B cell (primary cell): ENCODE measurements at regions not wholly inside any gene's neighbourhood (a gene's known extent, or its start where the extent isn't known, plus 50 kb on each side); places are given as distances from the start of the nearest gene placed in this dataset.

Experiments
- ATAC-seq: fragments of 200-7000 bp; cut with Tn5 transposase; one replicate; pipeline ENCODE4 v1.10.0; 2021; ENCODE audit warnings: low read depth, mild to moderate bottlenecking, moderate number of reproducible peaks, moderate library complexity
- CTCF ChIA-PET: fragments of 350-600 bp; sonication (Branson Sonifier 250); formaldehyde crosslinking; loops from one replicate; lab custom pipeline; 2021; ENCODE audit warnings: antibody characterized with exemption, inconsistent platforms; lab: Charles Lee
- POLR2A ChIA-PET: fragments of 350-600 bp; sonication (Branson Sonifier 250); formaldehyde crosslinking; loops from one replicate; lab custom pipeline; 2021; ENCODE audit warnings: antibody characterized with exemption; lab: Charles Lee
- DNase-seq: peaks from one replicate; pipeline ENCODE4 v3.0.0; 2013
- H2AFZ ChIP-seq: 2 replicates; pipeline ENCODE4 v1.6.1; 2012; ENCODE audit warnings: mild to moderate bottlenecking, low read depth, low read length; ENCODE audit not compliant: insufficient read depth, poor library complexity, severe bottlenecking
- H3K27ac ChIP-seq, 2 donors: 1 replicate in 1 of 2; 2 replicates in 1 of 2; pipeline ENCODE4 v1.5.1; 2012 to 2013; ENCODE audit warnings: low read length in 2 of 2, mild to moderate bottlenecking in 2 of 2, moderate library complexity in 1 of 2
- H3K27me3 ChIP-seq, 4 experiments: fragments of 200-600 bp in 1 of 4; sonication (generic) in 1 of 4; replicated peaks in 1 of 4; 1 replicate in 2 of 4; 2 replicates in 2 of 4; pipeline versions ENCODE4 v1.6.1 to v1.7.0; 2013 to 2016; ENCODE audit warnings: low read length in 3 of 4, mild to moderate bottlenecking in 2 of 4, mixed read lengths in 1 of 4, moderate library complexity in 1 of 4; ENCODE audit not compliant: insufficient read depth in 4 of 4, control insufficient read depth in 3 of 4; ENCODE audit errors: control extremely low read depth in 1 of 4
- H3K36me3 ChIP-seq, 2 experiments: replicated peaks in 1 of 2; 1 replicate in 1 of 2; 2 replicates in 1 of 2; pipeline versions ENCODE4 v1.6.1 to v1.7.1; 2013; ENCODE audit warnings: low read length in 1 of 2; ENCODE audit not compliant: insufficient read depth in 2 of 2, control insufficient read depth in 1 of 2; ENCODE audit errors: control extremely low read depth in 1 of 2, extremely low read depth in 1 of 2
- H3K4me1 ChIP-seq, 2 donors: fragments of 200-600 bp in 1 of 2; sonication (generic) in 1 of 2; 1 replicate in 1 of 2; 2 replicates in 1 of 2; pipeline versions ENCODE4 v1.5.1 to v1.6.1; 2013 to 2017; ENCODE audit warnings: low read length in 2 of 2; ENCODE audit not compliant: control insufficient read depth in 2 of 2, insufficient read depth in 2 of 2
- H3K4me2 ChIP-seq: replicated peaks from 2 replicates; pipeline ENCODE3; 2012; ENCODE audit warnings: mild to moderate bottlenecking, low read depth, low read length; ENCODE audit not compliant: poor library complexity, severe bottlenecking
- H3K4me3 ChIP-seq, 5 experiments: fragments of 200-600 bp in 1 of 5; sonication (generic) in 1 of 5; 1 replicate in 3 of 5; 2 replicates in 2 of 5; pipeline versions ENCODE4 v1.5.1 to v1.7.0; 2011 to 2016; ENCODE audit warnings: low read length in 4 of 5, mild to moderate bottlenecking in 4 of 5, low read depth in 2 of 5, control low read depth in 1 of 5, moderate library complexity in 1 of 5; ENCODE audit not compliant: insufficient read depth in 1 of 5; ENCODE audit errors: control extremely low read depth in 1 of 5, extremely low read depth in 1 of 5
- H3K79me2 ChIP-seq: fragments of 200-600 bp; sonication (generic); one replicate; pipeline ENCODE4 v1.6.0; 2016; ENCODE audit warnings: low read length; ENCODE audit not compliant: control insufficient read depth, insufficient read depth
- H3K9ac ChIP-seq: fragments of 200-600 bp; sonication (generic); 2 replicates; pipeline ENCODE4 v1.6.1; 2017; ENCODE audit warnings: mild to moderate bottlenecking, low read length, moderate library complexity
- H3K9me3 ChIP-seq, 3 donors: one replicate each; pipeline versions ENCODE4 v1.6.1 to v1.7.1; 2013; ENCODE audit warnings: low read length in 2 of 3; ENCODE audit not compliant: control insufficient read depth in 2 of 3, insufficient read depth in 1 of 3; ENCODE audit errors: control extremely low read depth in 1 of 3
- H4K20me1 ChIP-seq: 2 replicates; pipeline ENCODE4 v1.6.0; 2012; ENCODE audit warnings: mild to moderate bottlenecking, low read length; ENCODE audit not compliant: insufficient read depth, control insufficient read depth, poor library complexity, severe bottlenecking
- H3K27ac Mint-ChIP-seq: one replicate; pipeline ENCODE4 v1.8.0; 2021; ENCODE audit warnings: mixed read lengths
- H3K27me3 Mint-ChIP-seq: one replicate; pipeline ENCODE4 v1.8.0; 2021; ENCODE audit warnings: mixed read lengths
- H3K4me1 Mint-ChIP-seq: one replicate; pipeline ENCODE4 v1.8.0; 2021; ENCODE audit warnings: mixed read lengths
- H3K4me3 Mint-ChIP-seq: one replicate; pipeline ENCODE4 v1.8.0; 2021; ENCODE audit warnings: mixed read lengths
- H3K9me3 Mint-ChIP-seq: one replicate; pipeline ENCODE4 v1.8.0; 2022; ENCODE audit warnings: mixed read lengths; ENCODE audit not compliant: insufficient read depth
- EZH2 ChIP-seq: IDR thresholded peaks from 2 replicates; pipeline ENCODE4 v1.6.1; 2012; ENCODE audit warnings: borderline replicate concordance, low read depth, mild to moderate bottlenecking, moderate library complexity, low read length; ENCODE audit not compliant: insufficient read depth, poor library complexity, severe bottlenecking
- WGBS: methylation state at CpG from one replicate; pipeline ENCODE4 v1.1.5; 2013; ENCODE audit warnings: missing lambda C conversion rate; ENCODE audit not compliant: insufficient coverage; 5-methylcytosine and 5-hydroxymethylcytosine counted together
- intact Hi-C: fragments of 100-400 bp; cut with micrococcal nuclease; formaldehyde crosslinking; loops from one replicate; pipeline ENCODE4 v1.10.0; 2022
- TF ChIP-seq, protein P1 (sequence below): fragments of 200-600 bp; IDR thresholded peaks from one replicate; pipeline ENCODE4 v1.8.0; 2022; ENCODE audit warnings: antibody characterized with exemption, mild to moderate bottlenecking

GRCh38 chr5:12017007-12017406 is 112.8 kb upstream of the CTNND2 start:
- H3K9me3 ChIP-seq, result peaks cover 0 to 6% (median 0%) of the 10 kb centered on the region in 3 donors
- Mint-ChIP-seq H3K4me3 (no peak overlapping the region), H3K27me3 (no peaks in the 10 kb centered on the region), H3K9me3 (no peaks in the 10 kb centered on the region), H3K27ac (no peak overlapping the region), H3K4me1 (no peaks in the 10 kb centered on the region)
- H4K20me1 ChIP-seq, result no peaks in the 10 kb centered on the region
- H3K27me3 ChIP-seq, result no peaks in the 10 kb centered on the region
- H3K4me2 ChIP-seq, result no peak overlapping the region
- DNase-seq (no peak), ATAC-seq (no peak)
- no peaks in the 10 kb centered on the region for H3K4me1 ChIP-seq
- H3K79me2 ChIP-seq, result no peaks in the 10 kb centered on the region
- no peak overlapping the region for H3K27ac ChIP-seq
- WGBS, result 79% methylated on average over 10 of the region's 10 CpGs
- no peak overlapping the region for H2AFZ ChIP-seq
- no peak overlapping the region for H3K9ac ChIP-seq
- intact Hi-C loops, result no loop called here
- ChIA-PET POLR2A (no interaction called here), CTCF (no interaction called here)
- no peak for TF ChIP-seq EZH2
- TF ChIP-seq, protein P1, sequence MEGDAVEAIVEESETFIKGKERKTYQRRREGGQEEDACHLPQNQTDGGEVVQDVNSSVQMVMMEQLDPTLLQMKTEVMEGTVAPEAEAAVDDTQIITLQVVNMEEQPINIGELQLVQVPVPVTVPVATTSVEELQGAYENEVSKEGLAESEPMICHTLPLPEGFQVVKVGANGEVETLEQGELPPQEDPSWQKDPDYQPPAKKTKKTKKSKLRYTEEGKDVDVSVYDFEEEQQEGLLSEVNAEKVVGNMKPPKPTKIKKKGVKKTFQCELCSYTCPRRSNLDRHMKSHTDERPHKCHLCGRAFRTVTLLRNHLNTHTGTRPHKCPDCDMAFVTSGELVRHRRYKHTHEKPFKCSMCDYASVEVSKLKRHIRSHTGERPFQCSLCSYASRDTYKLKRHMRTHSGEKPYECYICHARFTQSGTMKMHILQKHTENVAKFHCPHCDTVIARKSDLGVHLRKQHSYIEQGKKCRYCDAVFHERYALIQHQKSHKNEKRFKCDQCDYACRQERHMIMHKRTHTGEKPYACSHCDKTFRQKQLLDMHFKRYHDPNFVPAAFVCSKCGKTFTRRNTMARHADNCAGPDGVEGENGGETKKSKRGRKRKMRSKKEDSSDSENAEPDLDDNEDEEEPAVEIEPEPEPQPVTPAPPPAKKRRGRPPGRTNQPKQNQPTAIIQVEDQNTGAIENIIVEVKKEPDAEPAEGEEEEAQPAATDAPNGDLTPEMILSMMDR, result no peak
- H3K4me3 ChIP-seq, result no peak overlapping the region
- H3K36me3 ChIP-seq, result no peaks in the 10 kb centered on the region

GRCh38 chr5:12016159-12016746 is 112.0 kb upstream of the CTNND2 start:
- 91% methylated on average over 4 of the region's 7 CpGs for WGBS
- POLR2A ChIA-PET, result no interaction called here
- H3K9me3 ChIP-seq, result peaks cover 0 to 6% (median 0%) of the 10 kb centered on the region in 3 donors
- Mint-ChIP-seq H3K27ac (no peak overlapping the region), H3K4me1 (no peaks in the 10 kb centered on the region), H3K27me3 (no peaks in the 10 kb centered on the region), H3K4me3 (no peak overlapping the region), H3K9me3 (no peaks in the 10 kb centered on the region)
- H3K36me3 ChIP-seq, result no peaks in the 10 kb centered on the region
- no peak overlapping the region for H3K27ac ChIP-seq
- intact Hi-C loops, result no loop called here
- no peaks in the 10 kb centered on the region for H4K20me1 ChIP-seq
- DNase-seq (no peak), ATAC-seq (no peak)
- TF ChIP-seq EZH2, result no peak
- TF ChIP-seq, protein P1, result no peak
- H3K27me3 ChIP-seq, result no peaks in the 10 kb centered on the region
- CTCF ChIA-PET, result interaction anchor here (0.8 kb wide), 1 partner anchor 10 kb away, joined by 3 read pairs; no protein-coding TSS in a partner anchor
- no peaks in the 10 kb centered on the region for H3K79me2 ChIP-seq
- no peak overlapping the region for H3K4me3 ChIP-seq
- H3K4me1 ChIP-seq, result no peaks in the 10 kb centered on the region
- no peak overlapping the region for H3K4me2 ChIP-seq
- H2AFZ ChIP-seq, result no peak overlapping the region
- no peak overlapping the region for H3K9ac ChIP-seq
